ENCODE measurements at regions not wholly inside any gene's neighbourhood (a gene's known extent, or its start where the extent isn't known, plus 50 kb on each side); places are given as distances from the start of the nearest gene placed in this dataset.
"Not testable (repeated sequence)": the region's sequence is repeated elsewhere in the genome, so short reads cannot be mapped to it uniquely, and the experiment has no call there.

DNA sequence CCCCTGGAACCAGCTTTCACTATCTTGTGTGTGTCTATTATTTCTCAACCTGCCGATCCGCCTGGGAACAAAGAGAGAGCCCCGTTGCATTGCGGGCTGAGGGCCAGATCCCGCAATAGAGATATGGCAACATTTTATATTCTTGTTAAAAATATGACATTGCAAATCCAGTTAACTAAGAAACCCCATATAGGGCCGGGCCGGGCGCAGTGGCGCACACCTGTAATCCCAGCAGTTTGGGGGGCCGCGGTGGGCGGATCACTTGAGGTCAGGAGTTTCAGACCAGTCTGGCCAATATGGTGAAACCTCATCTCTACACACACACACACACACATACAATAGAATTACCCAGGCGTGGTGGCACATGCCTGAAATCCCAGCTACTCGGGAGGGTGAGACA, 1708.4 kb upstream of the IGFBP7 start:
- TF ChIP-seq, protein P1, sequence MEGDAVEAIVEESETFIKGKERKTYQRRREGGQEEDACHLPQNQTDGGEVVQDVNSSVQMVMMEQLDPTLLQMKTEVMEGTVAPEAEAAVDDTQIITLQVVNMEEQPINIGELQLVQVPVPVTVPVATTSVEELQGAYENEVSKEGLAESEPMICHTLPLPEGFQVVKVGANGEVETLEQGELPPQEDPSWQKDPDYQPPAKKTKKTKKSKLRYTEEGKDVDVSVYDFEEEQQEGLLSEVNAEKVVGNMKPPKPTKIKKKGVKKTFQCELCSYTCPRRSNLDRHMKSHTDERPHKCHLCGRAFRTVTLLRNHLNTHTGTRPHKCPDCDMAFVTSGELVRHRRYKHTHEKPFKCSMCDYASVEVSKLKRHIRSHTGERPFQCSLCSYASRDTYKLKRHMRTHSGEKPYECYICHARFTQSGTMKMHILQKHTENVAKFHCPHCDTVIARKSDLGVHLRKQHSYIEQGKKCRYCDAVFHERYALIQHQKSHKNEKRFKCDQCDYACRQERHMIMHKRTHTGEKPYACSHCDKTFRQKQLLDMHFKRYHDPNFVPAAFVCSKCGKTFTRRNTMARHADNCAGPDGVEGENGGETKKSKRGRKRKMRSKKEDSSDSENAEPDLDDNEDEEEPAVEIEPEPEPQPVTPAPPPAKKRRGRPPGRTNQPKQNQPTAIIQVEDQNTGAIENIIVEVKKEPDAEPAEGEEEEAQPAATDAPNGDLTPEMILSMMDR (IDR thresholded peaks at IDR 0.05): not testable (repeated sequence)
- not testable (repeated sequence) for TF ChIP-seq POLR2A (IDR thresholded peaks at IDR 0.05)

Data from heart left ventricle (tissue), 13 donors.